ENCODE measurements at regions not wholly inside any gene's neighbourhood (a gene's known extent, or its start where the extent isn't known, plus 50 kb on each side); places are given as distances from the start of the nearest gene placed in this dataset.
"Not testable (repeated sequence)": the region's sequence is repeated elsewhere in the genome, so short reads cannot be mapped to it uniquely, and the experiment has no call there.

GRCh38 chr4:189613207-189613606 is 327.5 kb upstream of the FRG1 start:
- Histone ChIP-seq H3K4me3 (ENCODE audit: low read length in 3 of 3) (no peak overlapping the region), H3K9ac (ENCODE audit: low read length in 3 of 3) (no peak overlapping the region), H3K9me3 (ENCODE audit: control insufficient read depth in 2 of 3, insufficient read depth in 1 of 3, low read length in 3 of 3) (no peaks in the 10 kb centered on the region), H3K27me3 (ENCODE audit: control insufficient read depth, insufficient read depth, low read length) (no peaks in the 10 kb centered on the region), H3K36me3 (ENCODE audit: control insufficient read depth in 2 of 3, insufficient read depth in 3 of 3, low read length in 3 of 3) (no peaks in the 10 kb centered on the region), H3K4me1 (ENCODE audit: control insufficient read depth in 2 of 3, insufficient read depth in 2 of 3, low read depth in 1 of 3, low read length in 3 of 3) (no peaks in the 10 kb centered on the region), H3K27ac (ENCODE audit: low read depth in 2 of 2, low read length in 2 of 2) (no peak overlapping the region)
- FAIRE-seq (no peak), DNase-seq (peak in 1 of 5 donors; percentile 54)
- no peak for TF ChIP-seq CTCF (IDR thresholded peaks at IDR 0.05; ENCODE audit: borderline replicate concordance, extremely low read depth, insufficient read depth)
- intact Hi-C loops (cut with DNase I), result no loop called here

- Histone ChIP-seq H3K4me3 (ENCODE audit: low read length in 3 of 3) (no peak overlapping the region), H3K27ac (ENCODE audit: low read depth in 2 of 2, low read length in 2 of 2) (no peak overlapping the region), H3K9ac (ENCODE audit: low read length in 3 of 3) (no peak overlapping the region), H3K4me1 (ENCODE audit: control insufficient read depth in 2 of 3, insufficient read depth in 2 of 3, low read depth in 1 of 3, low read length in 3 of 3) (no peaks in the 10 kb centered on the region), H3K36me3 (ENCODE audit: control insufficient read depth in 2 of 3, insufficient read depth in 3 of 3, low read length in 3 of 3) (no peaks in the 10 kb centered on the region), H3K27me3 (ENCODE audit: control insufficient read depth, insufficient read depth, low read length) (no peaks in the 10 kb centered on the region), H3K9me3 (ENCODE audit: control insufficient read depth in 2 of 3, insufficient read depth in 1 of 3, low read length in 3 of 3) (no peaks in the 10 kb centered on the region)
- no peak for TF ChIP-seq CTCF (IDR thresholded peaks at IDR 0.05; ENCODE audit: borderline replicate concordance, extremely low read depth, insufficient read depth)
- FAIRE-seq (no peak), DNase-seq (no peak)
- intact Hi-C loops (cut with DNase I), result no loop called here
Observed at GRCh38 chr4:189615217-189615663, 325.4 kb upstream of the FRG1 start.

GRCh38 chr4:189617741-189618140 is 322.9 kb upstream of the FRG1 start:
- H3K27ac ChIP-seq (ENCODE audit: low read depth in 2 of 2, low read length in 2 of 2); H3K4me1 ChIP-seq (ENCODE audit: control insufficient read depth in 2 of 3, insufficient read depth in 2 of 3, low read depth in 1 of 3, low read length in 3 of 3); H3K9me3 ChIP-seq (ENCODE audit: control insufficient read depth in 2 of 3, insufficient read depth in 1 of 3, low read length in 3 of 3); H3K4me3 ChIP-seq (ENCODE audit: low read length in 3 of 3); intact Hi-C loops (cut with DNase I); H3K36me3 ChIP-seq (ENCODE audit: control insufficient read depth in 2 of 3, insufficient read depth in 3 of 3, low read length in 3 of 3); H3K27me3 ChIP-seq (ENCODE audit: control insufficient read depth, insufficient read depth, low read length); FAIRE-seq; H3K9ac ChIP-seq (ENCODE audit: low read length in 3 of 3); DNase-seq: not testable (repeated sequence)

- FAIRE-seq; H3K9me3 ChIP-seq (ENCODE audit: control insufficient read depth in 2 of 3, insufficient read depth in 1 of 3, low read length in 3 of 3); H3K9ac ChIP-seq (ENCODE audit: low read length in 3 of 3); H3K27ac ChIP-seq (ENCODE audit: low read depth in 2 of 2, low read length in 2 of 2); H3K27me3 ChIP-seq (ENCODE audit: control insufficient read depth, insufficient read depth, low read length); H3K4me1 ChIP-seq (ENCODE audit: control insufficient read depth in 2 of 3, insufficient read depth in 2 of 3, low read depth in 1 of 3, low read length in 3 of 3); H3K36me3 ChIP-seq (ENCODE audit: control insufficient read depth in 2 of 3, insufficient read depth in 3 of 3, low read length in 3 of 3); H3K4me3 ChIP-seq (ENCODE audit: low read length in 3 of 3); intact Hi-C loops (cut with DNase I): not testable (repeated sequence)
- DNase-seq, result peak in 1 of 5 donors; percentile 14
Observed at GRCh38 chr4:189619441-189620250, 321.0 kb upstream of the FRG1 start.

GRCh38 chr4:189622574-189622973 is 318.1 kb upstream of the FRG1 start:
- H3K4me1 ChIP-seq (ENCODE audit: control insufficient read depth in 2 of 3, insufficient read depth in 2 of 3, low read depth in 1 of 3, low read length in 3 of 3); FAIRE-seq; intact Hi-C loops (cut with DNase I); H3K9ac ChIP-seq (ENCODE audit: low read length in 3 of 3); DNase-seq; H3K36me3 ChIP-seq (ENCODE audit: control insufficient read depth in 2 of 3, insufficient read depth in 3 of 3, low read length in 3 of 3); H3K9me3 ChIP-seq (ENCODE audit: control insufficient read depth in 2 of 3, insufficient read depth in 1 of 3, low read length in 3 of 3); H3K4me3 ChIP-seq (ENCODE audit: low read length in 3 of 3); H3K27me3 ChIP-seq (ENCODE audit: control insufficient read depth, insufficient read depth, low read length); H3K27ac ChIP-seq (ENCODE audit: low read depth in 2 of 2, low read length in 2 of 2): not testable (repeated sequence)

- H3K27ac ChIP-seq (ENCODE audit: low read depth in 2 of 2, low read length in 2 of 2); H3K9ac ChIP-seq (ENCODE audit: low read length in 3 of 3); H3K36me3 ChIP-seq (ENCODE audit: control insufficient read depth in 2 of 3, insufficient read depth in 3 of 3, low read length in 3 of 3); FAIRE-seq; H3K4me3 ChIP-seq (ENCODE audit: low read length in 3 of 3); DNase-seq; intact Hi-C loops (cut with DNase I); H3K4me1 ChIP-seq (ENCODE audit: control insufficient read depth in 2 of 3, insufficient read depth in 2 of 3, low read depth in 1 of 3, low read length in 3 of 3); H3K9me3 ChIP-seq (ENCODE audit: control insufficient read depth in 2 of 3, insufficient read depth in 1 of 3, low read length in 3 of 3); H3K27me3 ChIP-seq (ENCODE audit: control insufficient read depth, insufficient read depth, low read length): not testable (repeated sequence)
Observed at GRCh38 chr4:189627041-189627440, 313.6 kb upstream of the FRG1 start.

- FAIRE-seq; H3K27me3 ChIP-seq (ENCODE audit: control insufficient read depth, insufficient read depth, low read length); H3K4me1 ChIP-seq (ENCODE audit: control insufficient read depth in 2 of 3, insufficient read depth in 2 of 3, low read depth in 1 of 3, low read length in 3 of 3); DNase-seq; H3K9ac ChIP-seq (ENCODE audit: low read length in 3 of 3); H3K9me3 ChIP-seq (ENCODE audit: control insufficient read depth in 2 of 3, insufficient read depth in 1 of 3, low read length in 3 of 3); intact Hi-C loops (cut with DNase I); H3K4me3 ChIP-seq (ENCODE audit: low read length in 3 of 3); H3K36me3 ChIP-seq (ENCODE audit: control insufficient read depth in 2 of 3, insufficient read depth in 3 of 3, low read length in 3 of 3); H3K27ac ChIP-seq (ENCODE audit: low read depth in 2 of 2, low read length in 2 of 2): not testable (repeated sequence)
Observed at GRCh38 chr4:189629733-189630132, 310.9 kb upstream of the FRG1 start.
